ENCODE measurements at regions not wholly inside any gene's neighbourhood (a gene's known extent, or its start where the extent isn't known, plus 50 kb on each side); places are given as distances from the start of the nearest gene placed in this dataset.
"Not testable (repeated sequence)": the region's sequence is repeated elsewhere in the genome, so short reads cannot be mapped to it uniquely, and the experiment has no call there.

GRCh38 chr18:55897091-55897689 is 309.2 kb upstream of the TCF4 start:
- Histone ChIP-seq H3K4me1 (no peaks in the 10 kb centered on the region), H3K36me3 (no peaks in the 10 kb centered on the region), H3K27ac (no peak overlapping the region), H3K4me3 (no peak overlapping the region), H3K27me3 (no peaks in the 10 kb centered on the region), H3K9me3 (no peaks in the 10 kb centered on the region)
- intact Hi-C loops (cut with DNase I) = no loop called here
- peak in 1 of 4 donors; percentile 35 for DNase-seq
- TF ChIP-seq CTCF (IDR thresholded peaks at IDR 0.05) = no peak
- ATAC-seq = no peak

GRCh38 chr18:55893948-55894347 is 306.0 kb upstream of the TCF4 start:
- H3K9me3 ChIP-seq = no peaks in the 10 kb centered on the region
- intact Hi-C loops (cut with DNase I) = no loop called here
- no peaks in the 10 kb centered on the region for H3K27me3 ChIP-seq
- no peaks in the 10 kb centered on the region for H3K4me1 ChIP-seq
- TF ChIP-seq CTCF (IDR thresholded peaks at IDR 0.05) = no peak
- ATAC-seq (no peak), DNase-seq (no peak)
- no peak overlapping the region for H3K27ac ChIP-seq
- no peaks in the 10 kb centered on the region for H3K36me3 ChIP-seq
- no peak overlapping the region for H3K4me3 ChIP-seq

GRCh38 chr18:55892862-55893813 is 305.1 kb upstream of the TCF4 start:
- H3K36me3 ChIP-seq; H3K4me1 ChIP-seq; H3K9me3 ChIP-seq; intact Hi-C loops (cut with DNase I); H3K27me3 ChIP-seq; H3K4me3 ChIP-seq; ATAC-seq: not testable (repeated sequence)
- DNase-seq = peak in 1 of 4 donors; percentile 45
- peak overlapping the region in 1 of 2 donors; percentile 1 for H3K27ac ChIP-seq

GRCh38 chr18:55886886-55887285 is 298.9 kb upstream of the TCF4 start:
- no peaks in the 10 kb centered on the region for H3K4me1 ChIP-seq
- TF ChIP-seq CTCF (IDR thresholded peaks at IDR 0.05) = no peak
- no peak overlapping the region for H3K27ac ChIP-seq
- DNase-seq = no peak
- H3K27me3 ChIP-seq = no peaks in the 10 kb centered on the region
- intact Hi-C loops (cut with DNase I) = no loop called here
- H3K9me3 ChIP-seq = peaks cover 0 to 11% of the 10 kb centered on the region in 2 donors
- no peak overlapping the region for H3K4me3 ChIP-seq
- no peaks in the 10 kb centered on the region for H3K36me3 ChIP-seq
- no peak for ATAC-seq

GRCh38 chr18:55884498-55884897 is 296.5 kb upstream of the TCF4 start:
- Histone ChIP-seq H3K36me3 (no peaks in the 10 kb centered on the region), H3K4me3 (no peak overlapping the region), H3K27ac (no peak overlapping the region), H3K4me1 (no peaks in the 10 kb centered on the region), H3K27me3 (no peaks in the 10 kb centered on the region), H3K9me3 (peaks cover 0 to 11% of the 10 kb centered on the region in 2 donors)
- no peak for TF ChIP-seq CTCF (IDR thresholded peaks at IDR 0.05)
- intact Hi-C loops (cut with DNase I) = no loop called here
- ATAC-seq (no peak), DNase-seq (no peak)
